DOHH2 (cell line): ENCODE measurements at regions not wholly inside any gene's neighbourhood (a gene's known extent, or its start where the extent isn't known, plus 50 kb on each side); places are given as distances from the start of the nearest gene placed in this dataset.

Experiments
- EZH2phosphoT487 ChIP-seq: fragments of 200-600 bp; sonication (generic); IDR thresholded peaks from 2 replicates; pipeline ENCODE4 v1.6.1; 2017; ENCODE audit warnings: borderline replicate concordance, mild to moderate bottlenecking, antibody characterized with exemption, low read length, moderate library complexity, mixed read lengths
- TF ChIP-seq, protein P1 (sequence below): fragments of 200-600 bp; sonication (generic); IDR thresholded peaks from one replicate; pipeline ENCODE4 v1.5.1; 2014; ENCODE audit warnings: antibody characterized with exemption, mild to moderate bottlenecking, low read depth, low read length; ENCODE audit not compliant: poor library complexity, severe bottlenecking

DNA sequence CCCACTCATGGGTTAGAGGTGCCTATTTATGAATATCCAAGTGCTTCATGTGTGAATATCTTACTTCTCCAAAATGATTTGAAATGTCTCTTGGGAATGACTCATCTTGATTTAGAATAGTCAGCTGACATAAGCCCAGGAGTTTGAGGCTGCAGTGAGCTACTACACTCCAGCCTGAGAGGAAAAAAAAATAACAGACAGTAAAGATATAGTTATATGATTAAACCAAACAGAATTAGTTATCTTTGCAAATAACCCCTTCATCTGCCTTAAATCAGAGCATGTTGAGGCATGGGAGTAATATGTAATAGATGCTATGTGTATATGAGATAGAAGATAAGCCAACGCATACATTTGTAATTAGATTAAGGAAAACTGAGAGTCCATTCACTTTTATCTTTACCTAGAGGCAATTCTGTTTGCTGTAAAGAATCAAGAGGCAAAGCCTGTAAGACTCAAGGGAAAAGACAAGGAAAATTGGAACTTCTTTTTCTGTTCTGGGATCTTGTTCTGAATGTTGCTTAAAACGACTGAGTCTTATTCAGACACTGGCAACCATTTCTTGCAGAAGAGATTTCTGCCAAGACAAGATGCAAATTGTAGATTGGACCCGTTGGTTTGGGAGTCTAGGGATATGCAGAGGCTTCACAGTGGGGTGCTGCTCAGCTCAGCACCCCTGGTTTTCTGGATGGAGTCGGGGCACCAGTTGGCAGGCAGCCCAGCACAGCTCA is 104.4 kb downstream of the LIPG start:
- TF ChIP-seq, protein P1, sequence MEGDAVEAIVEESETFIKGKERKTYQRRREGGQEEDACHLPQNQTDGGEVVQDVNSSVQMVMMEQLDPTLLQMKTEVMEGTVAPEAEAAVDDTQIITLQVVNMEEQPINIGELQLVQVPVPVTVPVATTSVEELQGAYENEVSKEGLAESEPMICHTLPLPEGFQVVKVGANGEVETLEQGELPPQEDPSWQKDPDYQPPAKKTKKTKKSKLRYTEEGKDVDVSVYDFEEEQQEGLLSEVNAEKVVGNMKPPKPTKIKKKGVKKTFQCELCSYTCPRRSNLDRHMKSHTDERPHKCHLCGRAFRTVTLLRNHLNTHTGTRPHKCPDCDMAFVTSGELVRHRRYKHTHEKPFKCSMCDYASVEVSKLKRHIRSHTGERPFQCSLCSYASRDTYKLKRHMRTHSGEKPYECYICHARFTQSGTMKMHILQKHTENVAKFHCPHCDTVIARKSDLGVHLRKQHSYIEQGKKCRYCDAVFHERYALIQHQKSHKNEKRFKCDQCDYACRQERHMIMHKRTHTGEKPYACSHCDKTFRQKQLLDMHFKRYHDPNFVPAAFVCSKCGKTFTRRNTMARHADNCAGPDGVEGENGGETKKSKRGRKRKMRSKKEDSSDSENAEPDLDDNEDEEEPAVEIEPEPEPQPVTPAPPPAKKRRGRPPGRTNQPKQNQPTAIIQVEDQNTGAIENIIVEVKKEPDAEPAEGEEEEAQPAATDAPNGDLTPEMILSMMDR, result no peak
- TF ChIP-seq EZH2phosphoT487, result no peak
